HCEC 1CT (cell line): ENCODE measurements at regions not wholly inside any gene's neighbourhood (a gene's known extent, or its start where the extent isn't known, plus 50 kb on each side); places are given as distances from the start of the nearest gene placed in this dataset.

ENCODE experiments used
- DNase-seq: peaks from one replicate; pipeline ENCODE4 v3.0.0-alpha.2; 2017

- DNase-seq = no peak
Measured at GRCh38 chr1:22288593-22289241, 145.8 kb upstream of the WNT4 start.

GRCh38 chr1:22289307-22289995, 146.6 kb upstream of the WNT4 start:
- DNase-seq = no peak

GRCh38 chr1:22290157-22290556, 147.3 kb upstream of the WNT4 start:
- DNase-seq = no peak

GRCh38 chr1:22290611-22291010, 147.7 kb upstream of the WNT4 start:
- DNase-seq = no peak

GRCh38 chr1:22291057-22291456, 148.2 kb upstream of the WNT4 start:
- DNase-seq = no peak

GRCh38 chr1:22291494-22291893, 148.6 kb upstream of the WNT4 start:
- DNase-seq = no peak

- no peak for DNase-seq
Measured at GRCh38 chr1:22292011-22292788, 149.3 kb upstream of the WNT4 start.

- DNase-seq = no peak
Measured at GRCh38 chr1:22295396-22295795, 152.5 kb upstream of the WNT4 start.

GRCh38 chr1:22295856-22296255, 153.0 kb upstream of the WNT4 start:
- no peak for DNase-seq

GRCh38 chr1:22296701-22297591, 154.0 kb upstream of the WNT4 start:
- no peak for DNase-seq

GRCh38 chr1:22297999-22298398, 153.7 kb upstream of the ZBTB40 start:
- DNase-seq = no peak

- no peak for DNase-seq
Measured at GRCh38 chr1:22303816-22304215, 147.8 kb upstream of the ZBTB40 start.

GRCh38 chr1:22309572-22309971, 142.1 kb upstream of the ZBTB40 start:
- DNase-seq = no peak

GRCh38 chr1:22311461-22311860, 140.2 kb upstream of the ZBTB40 start:
- DNase-seq = no peak

GRCh38 chr1:22313321-22313720, 138.3 kb upstream of the ZBTB40 start:
- DNase-seq = no peak

GRCh38 chr1:22314706-22315105, 136.9 kb upstream of the ZBTB40 start:
- no peak for DNase-seq

- no peak for DNase-seq
Measured at GRCh38 chr1:22315315-22316078, 136.2 kb upstream of the ZBTB40 start.

GRCh38 chr1:22317231-22317919, 134.3 kb upstream of the ZBTB40 start:
- DNase-seq = no peak

- no peak for DNase-seq
Measured at GRCh38 chr1:22317920-22318243, 133.8 kb upstream of the ZBTB40 start.

GRCh38 chr1:22318279-22318981, 133.2 kb upstream of the ZBTB40 start:
- no peak for DNase-seq

- DNase-seq = no peak
Measured at GRCh38 chr1:22319608-22320007, 132.0 kb upstream of the ZBTB40 start.
